GM19372 (cell line): ENCODE measurements at regions not wholly inside any gene's neighbourhood (a gene's known extent, or its start where the extent isn't known, plus 50 kb on each side); places are given as distances from the start of the nearest gene placed in this dataset.

Experiments used
- ATAC-seq: cut with Tn5 transposase; IDR thresholded peaks from one replicate; pipeline ENCODE4 v1.9.1; 2021; ENCODE audit warnings: mild to moderate bottlenecking, low read depth, moderate library complexity; ENCODE audit not compliant: unreplicated experiment

DNA sequence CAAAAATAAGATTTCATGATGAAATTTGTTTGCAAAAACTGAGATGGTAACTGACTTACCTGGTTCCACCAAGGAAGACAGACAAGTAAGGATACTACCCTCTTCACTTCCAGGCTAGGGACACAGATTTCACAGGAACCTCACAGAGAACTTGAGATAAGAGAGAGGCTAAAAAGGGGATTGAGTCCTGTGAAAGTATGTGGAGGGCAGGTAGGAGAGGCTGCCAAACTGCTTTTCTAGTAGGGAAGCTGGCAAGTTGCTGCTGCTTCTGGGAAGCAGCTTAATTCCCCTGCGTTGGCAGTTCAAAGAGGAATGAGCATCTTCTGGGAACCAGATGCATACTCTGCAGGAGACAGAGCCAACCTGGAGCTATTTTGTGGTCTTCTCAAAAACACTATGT is 841.6 kb downstream of the CCSER2 start:
- no peak for ATAC-seq

DNA sequence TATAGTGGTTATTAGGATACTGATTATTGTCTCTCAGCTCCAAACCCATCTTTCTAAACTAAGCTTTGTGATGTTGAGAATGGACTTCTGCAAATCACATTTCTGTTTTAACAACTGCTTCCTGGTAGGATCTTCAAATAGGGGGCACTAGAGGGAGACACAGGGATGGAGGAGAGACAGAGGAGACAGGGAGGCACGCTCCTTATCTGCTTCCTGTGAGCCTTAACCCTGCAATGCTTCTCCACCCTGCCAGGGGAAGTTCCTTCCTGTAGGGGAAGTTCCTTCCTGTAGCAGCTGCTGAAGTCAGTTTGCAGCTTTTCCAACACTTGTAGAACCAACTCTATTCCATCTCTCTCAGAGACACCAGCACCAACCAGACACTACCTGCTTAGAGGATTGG is 847.2 kb downstream of the CCSER2 start:
- no peak for ATAC-seq

DNA sequence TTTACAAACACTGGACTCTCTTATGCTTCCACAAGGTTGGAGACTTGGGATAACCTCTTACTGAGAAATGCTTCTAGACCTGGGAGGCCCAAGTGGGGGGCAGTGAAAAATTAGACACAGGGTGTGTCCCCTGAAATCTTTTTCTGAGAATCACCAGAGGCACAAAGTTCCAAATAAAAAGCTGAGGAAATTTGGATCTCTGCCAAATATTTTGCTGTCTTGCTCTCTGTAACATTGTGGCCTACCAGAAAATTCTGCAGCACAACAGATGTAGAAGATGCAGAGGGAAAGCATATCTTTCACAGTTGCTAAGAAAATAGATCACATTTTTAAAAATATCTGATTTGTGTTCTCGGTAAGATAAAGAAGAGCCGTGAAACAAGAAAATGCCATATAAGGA is 849.4 kb downstream of the CCSER2 start:
- ATAC-seq = no peak

DNA sequence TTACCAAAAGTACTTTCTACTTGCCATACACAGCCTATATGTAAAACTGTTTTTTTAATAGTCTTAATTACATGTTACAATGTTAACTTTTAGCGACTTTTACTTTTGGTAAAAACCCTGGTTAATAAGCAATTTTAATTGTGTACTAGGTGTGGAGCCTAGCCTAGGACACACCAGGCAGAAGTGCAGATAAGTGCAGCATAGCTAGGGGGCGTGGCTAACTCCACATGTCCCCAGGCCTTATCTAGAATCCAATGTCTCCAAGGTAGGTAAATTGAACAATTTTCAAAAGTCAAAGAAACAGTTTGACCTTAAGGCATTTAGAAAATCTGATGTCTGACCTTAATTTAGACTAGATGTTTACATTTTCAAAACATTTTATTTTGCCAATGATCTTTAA is 858.7 kb downstream of the CCSER2 start:
- no peak for ATAC-seq

GRCh38 chr10:85188770-85189484 is 860.5 kb downstream of the CCSER2 start:
- no peak for ATAC-seq

DNA sequence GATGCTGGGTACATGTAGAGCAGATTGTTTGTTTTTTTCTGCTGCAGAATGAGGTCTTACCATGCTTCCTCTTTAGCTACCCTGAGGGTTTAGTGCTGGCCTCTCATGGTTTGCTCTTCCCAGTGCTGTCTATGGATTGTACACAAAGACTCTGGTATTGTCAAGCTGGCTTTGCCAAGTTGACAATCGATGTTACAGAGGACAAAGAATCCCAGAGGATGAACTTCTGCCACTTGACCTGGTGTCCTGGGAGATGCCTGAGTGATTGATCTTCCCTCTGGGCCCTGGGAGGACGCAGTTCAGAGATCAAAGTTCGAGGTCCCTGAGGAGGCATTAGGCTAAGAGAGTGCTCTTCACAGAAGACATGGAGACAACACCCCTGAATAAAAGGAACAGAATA is 865.4 kb downstream of the CCSER2 start:
- no peak for ATAC-seq

GRCh38 chr10:85194706-85195105 is 866.3 kb downstream of the CCSER2 start:
- ATAC-seq = no peak

DNA sequence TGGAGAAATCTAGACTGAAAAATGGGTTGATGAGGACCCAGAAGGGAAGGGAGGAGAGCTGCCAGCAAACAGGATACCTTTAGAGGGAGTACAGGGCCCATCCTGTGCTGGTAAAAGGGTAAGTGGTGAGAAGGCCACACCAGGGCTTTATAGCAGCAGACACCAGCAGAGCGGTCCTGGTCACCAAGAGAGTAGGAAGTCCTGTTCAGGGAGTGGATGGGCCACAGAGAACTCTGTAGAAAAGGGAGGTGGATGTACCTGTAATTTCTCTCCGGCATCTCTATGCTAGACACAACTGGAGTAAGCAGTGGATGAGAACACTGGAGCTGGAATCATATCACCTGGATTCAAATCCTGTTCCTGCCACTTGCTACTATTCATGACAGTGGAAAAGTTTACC is 867.2 kb downstream of the CCSER2 start:
- ATAC-seq = no peak

GRCh38 chr10:85204814-85205213 is 876.4 kb downstream of the CCSER2 start:
- ATAC-seq = no peak

DNA sequence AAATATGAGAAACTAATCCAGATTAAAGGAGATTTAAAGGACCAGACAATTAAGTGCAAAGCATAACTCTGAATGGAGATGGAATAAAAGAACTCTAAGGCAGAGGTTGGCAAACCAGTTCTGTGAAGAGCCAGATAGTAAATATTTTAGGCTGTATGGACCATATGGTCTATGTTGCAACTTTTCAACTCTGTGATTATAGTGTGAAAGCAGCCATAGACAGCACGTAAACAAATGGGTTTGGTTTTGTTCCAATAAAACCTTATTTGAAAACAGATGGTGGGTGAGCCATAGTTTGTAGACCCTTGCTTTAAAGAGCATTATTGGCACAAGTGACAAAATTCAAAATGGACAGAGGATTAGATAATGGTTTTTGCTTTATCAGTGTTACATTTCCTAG is 884.1 kb downstream of the CCSER2 start:
- ATAC-seq = no peak

DNA sequence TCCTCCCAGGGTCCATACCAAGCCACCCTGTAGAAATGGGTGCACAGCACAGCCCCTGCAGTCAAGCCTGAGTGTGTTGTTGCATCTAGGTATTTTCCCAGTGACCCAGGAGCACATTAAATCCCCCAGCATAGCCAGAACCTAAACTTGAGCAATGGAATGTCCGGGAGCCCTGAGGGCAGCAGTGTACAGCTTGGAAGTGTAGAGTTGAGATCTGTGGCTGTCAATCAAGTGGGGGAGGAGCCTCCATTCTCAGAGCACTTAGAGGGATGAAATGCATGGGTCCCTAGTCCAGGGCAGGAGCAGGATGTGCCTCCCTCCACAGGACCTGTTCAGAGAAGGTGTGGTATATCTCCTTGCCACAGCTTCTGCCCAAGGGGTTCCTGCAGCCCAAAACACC is 885.1 kb downstream of the CCSER2 start:
- ATAC-seq = no peak

DNA sequence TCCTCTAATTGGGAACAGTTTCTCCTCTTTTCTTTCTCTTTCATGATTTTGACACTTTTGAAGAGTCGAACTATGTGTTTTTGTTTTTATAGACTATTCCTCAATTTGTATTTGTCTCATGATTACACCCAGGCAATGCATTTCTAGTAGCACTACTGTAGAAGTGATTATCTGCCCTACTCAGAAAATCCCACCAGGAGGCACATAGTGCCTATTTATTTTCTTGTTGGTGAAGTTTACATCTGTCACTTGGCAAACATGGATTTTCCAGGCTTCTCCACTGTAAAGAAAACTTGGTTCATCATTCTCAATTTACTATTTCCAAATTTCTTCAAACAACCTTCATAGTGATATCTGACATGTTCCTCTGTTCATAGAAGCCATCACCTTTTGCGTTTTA is 893.9 kb downstream of the CCSER2 start:
- no peak for ATAC-seq

DNA sequence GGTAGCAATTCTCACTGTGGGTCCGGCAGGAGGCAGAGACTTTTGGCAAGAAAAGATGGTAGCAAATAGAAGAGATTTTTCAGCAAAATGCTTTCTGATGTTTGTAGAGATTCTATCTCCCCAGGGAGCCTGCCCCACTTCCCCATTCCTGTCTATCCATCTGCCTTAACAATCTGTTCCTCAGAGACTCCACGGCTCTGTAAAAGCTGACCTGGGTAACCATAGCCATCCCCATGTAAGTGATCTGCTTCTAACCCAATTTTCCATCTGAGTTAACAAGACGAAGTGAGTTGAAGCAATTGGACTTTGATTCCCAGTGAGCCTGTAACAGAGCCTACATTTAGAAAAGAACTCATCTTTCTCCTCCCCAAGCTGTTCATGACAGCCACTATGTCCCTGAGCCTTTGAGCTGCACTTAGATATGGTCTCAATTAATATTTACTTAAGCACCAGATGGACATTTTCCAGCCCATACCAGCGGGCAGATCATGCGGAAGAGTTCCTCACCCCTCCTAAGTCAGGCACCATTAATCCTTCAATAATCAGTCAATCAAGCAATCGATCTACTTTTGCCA is 896.1 kb downstream of the CCSER2 start:
- ATAC-seq = no peak

- no peak for ATAC-seq
Measured at GRCh38 chr10:85225311-85225710, 896.9 kb downstream of the CCSER2 start.

DNA sequence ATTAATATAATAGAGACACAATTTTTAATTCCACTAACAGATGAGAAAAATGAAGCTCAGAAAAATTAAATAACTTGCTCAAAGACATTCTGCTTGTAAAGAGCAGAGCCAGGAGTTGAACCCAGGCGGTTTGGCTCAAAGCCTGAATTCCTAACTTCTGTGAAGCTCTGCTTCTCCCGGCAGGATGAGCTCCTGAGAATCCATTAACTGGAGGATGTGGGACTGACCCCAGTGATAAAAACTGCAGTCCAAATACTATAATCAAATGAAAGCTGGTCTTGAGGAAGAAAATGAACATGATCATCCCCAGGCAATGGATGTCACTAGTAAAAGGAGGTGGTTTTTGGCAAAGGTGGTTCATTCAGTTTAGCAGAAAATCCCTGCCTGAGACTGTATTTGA is 898.2 kb downstream of the CCSER2 start:
- ATAC-seq = no peak

DNA sequence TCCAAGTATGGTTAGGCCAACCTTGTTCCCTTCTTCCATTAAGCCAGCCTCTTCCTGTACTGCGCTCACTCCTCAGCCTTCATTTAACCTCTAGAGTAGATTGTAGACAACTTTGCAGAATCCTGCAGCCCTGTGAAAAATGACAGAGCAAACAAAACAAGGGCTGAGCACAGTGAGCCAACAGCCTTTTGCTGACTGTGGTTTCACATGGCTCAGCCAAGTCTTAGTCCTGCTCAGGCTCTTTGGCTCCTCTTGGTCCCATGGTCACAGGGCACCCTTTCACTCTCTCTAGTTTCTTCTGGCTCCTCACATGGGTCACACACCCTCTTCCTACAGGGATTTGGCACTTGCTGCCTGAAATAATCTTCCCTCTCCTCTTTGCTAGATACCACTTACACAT is 900.3 kb downstream of the CCSER2 start:
- no peak for ATAC-seq

GRCh38 chr10:85231534-85232270 is 903.3 kb downstream of the CCSER2 start:
- ATAC-seq = no peak

DNA sequence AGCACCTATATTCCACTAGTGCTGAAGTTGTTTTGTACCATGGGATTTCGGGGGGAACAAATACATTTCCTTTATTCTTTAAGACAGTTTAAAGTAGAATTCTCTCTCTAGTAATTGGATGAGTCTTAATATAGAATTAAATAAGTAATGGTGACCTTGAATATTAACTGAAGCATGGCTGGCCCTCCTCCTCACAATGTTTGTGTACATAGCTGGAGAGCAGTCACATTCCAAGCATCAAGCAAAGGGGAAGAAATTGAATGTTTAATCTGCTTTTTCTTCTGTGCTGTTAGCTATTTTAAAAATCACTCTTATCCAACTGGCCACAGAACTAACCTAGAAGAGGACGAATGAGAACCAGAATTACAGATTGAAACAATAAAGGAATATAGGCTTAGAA is 906.9 kb downstream of the CCSER2 start:
- ATAC-seq = no peak

GRCh38 chr10:85238676-85239075 is 910.3 kb downstream of the CCSER2 start:
- no peak for ATAC-seq

GRCh38 chr10:85250304-85250703 is 921.9 kb downstream of the CCSER2 start:
- ATAC-seq = no peak

GRCh38 chr10:85256481-85256880 is 928.1 kb downstream of the CCSER2 start:
- ATAC-seq = no peak

GRCh38 chr10:85259908-85260307 is 931.5 kb downstream of the CCSER2 start:
- ATAC-seq = no peak
